SH-SY5Y (cell line): ENCODE measurements at regions not wholly inside any gene's neighbourhood (a gene's known extent, or its start where the extent isn't known, plus 50 kb on each side); places are given as distances from the start of the nearest gene placed in this dataset.

Source experiments
- GATA2 ChIP-seq: IDR thresholded peaks from 2 replicates; pipeline ENCODE4 v1.6.1; 2011; ENCODE audit warnings: mild to moderate bottlenecking, low read depth, low read length
- GATA3 ChIP-seq: IDR thresholded peaks from 2 replicates; pipeline ENCODE4 v1.6.1; 2011; ENCODE audit warnings: low read depth, mild to moderate bottlenecking, low read length, moderate library complexity

- TF ChIP-seq GATA3 (no peak), GATA2 (no peak)
Measured at GRCh38 chr1:93801471-93801870, 77.5 kb downstream of the DNTTIP2 start.
